Endothelial cell of hepatic sinusoid (primary cell): ENCODE measurements at regions not wholly inside any gene's neighbourhood (a gene's known extent, or its start where the extent isn't known, plus 50 kb on each side); places are given as distances from the start of the nearest gene placed in this dataset.

Source experiments
- in situ Hi-C: cut with HindIII; loops from 2 replicates; pipeline ENCODE4 v1.10.0; 2017; ENCODE audit warnings: low sequenced_read_pairs

DNA sequence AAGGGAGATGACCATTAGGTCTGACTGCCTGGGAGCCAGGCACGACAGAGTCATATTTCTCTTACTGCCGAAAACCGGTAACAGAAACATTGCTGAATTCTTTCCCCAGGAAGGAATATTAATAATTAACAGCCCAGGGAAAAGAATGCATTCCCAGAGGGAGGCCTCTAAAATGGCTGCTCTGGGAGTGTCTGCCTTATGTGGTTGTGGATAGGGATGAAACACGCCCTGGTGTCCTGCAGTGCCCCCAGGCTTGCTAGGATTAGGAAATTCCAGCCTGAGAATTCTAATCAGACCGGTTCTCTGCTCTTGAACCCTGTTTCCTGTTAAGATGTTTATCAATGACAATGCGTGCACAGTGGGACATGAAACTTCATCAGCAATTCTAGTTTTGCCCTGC is 226.7 kb downstream of the GPAM start:
- in situ Hi-C loops, result no loop called here

GRCh38 chr10:111962951-111963350 is 220.6 kb downstream of the GPAM start:
- in situ Hi-C loops, result no loop called here

DNA sequence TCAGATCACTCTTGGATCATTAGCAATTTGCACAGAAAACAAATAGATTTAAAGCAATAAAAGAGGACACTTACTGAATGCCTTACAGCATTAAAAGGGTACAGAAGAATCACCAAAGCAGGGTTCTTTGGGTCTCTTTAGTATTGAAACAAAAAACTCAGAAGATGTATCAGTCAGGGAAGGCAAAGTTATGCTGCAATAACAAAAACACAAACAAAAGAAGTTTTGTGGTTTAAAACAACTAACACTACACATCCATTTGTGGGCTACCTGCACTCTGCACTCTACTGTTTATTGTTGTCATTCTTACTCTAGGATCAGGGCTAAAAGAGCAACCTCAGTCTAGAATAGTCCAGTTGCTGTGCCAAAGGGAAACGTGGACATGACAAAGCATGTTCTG is 216.4 kb downstream of the GPAM start:
- in situ Hi-C loops, result no loop called here

DNA sequence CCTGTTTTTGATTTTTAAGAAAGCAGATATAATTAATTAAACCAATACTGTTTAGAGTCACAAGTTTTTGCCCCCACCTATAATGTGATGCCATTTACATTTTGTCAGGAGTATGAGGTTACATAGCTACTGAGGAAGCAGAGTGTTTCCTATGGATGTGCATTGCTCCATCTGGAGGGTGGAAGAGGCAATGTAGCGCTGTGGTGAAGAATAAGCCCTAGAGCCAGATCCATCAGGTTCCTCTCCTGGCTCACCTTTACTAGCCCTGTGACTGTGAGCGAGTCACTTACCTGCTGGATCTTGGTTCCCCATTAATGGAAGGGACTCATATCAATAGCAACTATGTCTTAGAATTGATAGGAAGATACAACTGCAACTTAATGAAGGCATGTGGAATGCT is 216.0 kb downstream of the GPAM start:
- in situ Hi-C loops, result no loop called here

DNA sequence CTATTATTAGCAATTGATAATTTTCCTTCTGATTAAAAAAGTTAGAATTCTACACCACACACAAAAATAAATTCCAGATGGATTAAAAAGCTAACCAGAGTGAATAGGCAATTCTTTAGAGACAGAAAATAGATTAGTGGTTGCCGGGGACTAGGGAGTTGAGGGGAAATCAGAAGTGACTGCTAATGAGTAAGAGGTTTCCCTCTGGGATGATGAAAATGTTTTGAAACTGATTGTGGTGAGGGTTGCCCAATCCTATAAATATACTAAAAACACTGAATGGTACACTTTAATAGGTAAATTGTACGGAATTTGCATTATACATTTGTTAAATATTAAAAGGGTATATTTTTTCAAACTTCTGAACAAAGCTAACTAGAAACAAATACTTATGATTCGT is 214.9 kb downstream of the GPAM start:
- in situ Hi-C loops, result no loop called here

- in situ Hi-C loops, result no loop called here
Measured at GRCh38 chr10:111970111-111970510, 213.5 kb downstream of the GPAM start.

DNA sequence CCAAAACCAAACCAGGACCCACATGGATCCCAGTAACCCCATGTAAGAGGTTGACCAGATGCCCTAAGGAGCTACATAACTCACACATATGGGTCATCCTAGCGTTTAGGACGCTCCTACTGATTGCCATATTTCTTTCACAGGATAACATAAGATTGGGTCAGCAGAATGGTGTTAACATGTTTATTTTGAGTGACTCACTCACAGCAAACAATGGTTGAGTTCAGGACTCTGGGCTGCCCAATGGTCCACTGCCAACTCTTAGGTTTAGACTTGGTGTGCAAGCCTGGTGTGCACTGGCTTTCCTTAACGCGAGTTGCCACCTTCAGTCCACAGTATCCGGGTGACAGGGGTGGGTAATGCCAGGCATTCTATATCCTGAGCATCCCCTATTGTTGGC is 211.5 kb downstream of the GPAM start:
- in situ Hi-C loops, result no loop called here

GRCh38 chr10:111973306-111973705 is 210.3 kb downstream of the GPAM start:
- in situ Hi-C loops, result no loop called here

- in situ Hi-C loops, result no loop called here
Measured at GRCh38 chr10:111973826-111974225, 209.7 kb downstream of the GPAM start.

DNA sequence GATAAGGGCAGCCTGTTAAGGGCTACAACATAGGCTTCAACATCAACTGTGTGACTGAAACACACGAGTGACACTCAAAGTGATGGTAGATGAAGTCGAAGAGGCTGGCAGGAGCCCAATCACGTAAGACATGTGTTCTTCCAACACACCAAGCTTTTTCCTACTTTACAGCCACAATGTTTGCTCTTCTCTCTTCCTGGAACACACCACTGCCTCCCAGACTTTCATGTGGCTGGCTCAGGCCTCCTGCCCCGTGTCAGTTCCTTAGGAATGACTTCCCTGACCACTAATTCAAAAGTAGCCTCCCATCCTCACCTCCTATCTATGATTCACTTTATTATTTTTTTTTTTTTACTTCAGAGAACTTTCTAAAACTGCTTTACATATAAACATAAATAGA is 209.2 kb downstream of the GPAM start:
- in situ Hi-C loops, result no loop called here

- in situ Hi-C loops, result no loop called here
Measured at GRCh38 chr10:111976557-111976956, 207.0 kb downstream of the GPAM start.

GRCh38 chr10:111984057-111984456 is 199.5 kb downstream of the GPAM start:
- in situ Hi-C loops, result no loop called here

DNA sequence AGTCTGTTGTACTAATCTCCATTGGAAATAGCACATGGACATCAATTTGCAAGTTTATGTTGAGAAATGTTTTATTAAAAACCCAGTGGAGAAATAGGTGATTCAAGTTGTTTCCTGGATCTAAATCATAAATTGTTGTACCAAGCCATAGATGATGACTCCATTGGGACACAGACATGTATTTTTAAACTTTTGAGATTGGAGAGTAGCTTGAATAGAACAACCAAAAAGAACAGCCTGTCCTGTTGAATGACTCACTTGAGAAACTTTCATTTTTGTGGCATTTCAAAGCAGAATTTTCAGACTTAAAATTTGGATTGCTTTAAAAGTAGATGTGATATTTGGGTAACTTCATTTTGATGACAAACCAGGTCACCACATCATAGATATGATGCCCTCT is 197.5 kb downstream of the GPAM start:
- in situ Hi-C loops, result no loop called here

DNA sequence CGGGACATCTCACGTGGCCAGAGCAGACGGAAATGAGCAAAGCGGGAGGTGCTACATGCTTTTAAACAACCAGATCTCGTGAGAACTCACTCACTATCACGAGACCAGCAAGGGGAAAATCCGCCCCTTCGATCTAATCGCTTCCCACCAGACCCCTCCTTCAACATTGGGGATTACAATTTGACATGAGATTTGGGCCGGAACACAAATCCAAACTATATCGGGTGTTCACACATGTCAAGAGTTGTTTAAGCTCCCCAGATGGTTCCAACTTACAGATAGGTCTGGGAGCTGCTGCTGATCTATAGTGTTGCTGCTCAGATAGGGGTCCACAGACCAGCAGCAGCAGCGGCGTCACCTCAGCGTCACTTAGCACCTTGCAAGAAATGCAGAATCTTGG is 194.9 kb downstream of the GPAM start:
- in situ Hi-C loops, result no loop called here

DNA sequence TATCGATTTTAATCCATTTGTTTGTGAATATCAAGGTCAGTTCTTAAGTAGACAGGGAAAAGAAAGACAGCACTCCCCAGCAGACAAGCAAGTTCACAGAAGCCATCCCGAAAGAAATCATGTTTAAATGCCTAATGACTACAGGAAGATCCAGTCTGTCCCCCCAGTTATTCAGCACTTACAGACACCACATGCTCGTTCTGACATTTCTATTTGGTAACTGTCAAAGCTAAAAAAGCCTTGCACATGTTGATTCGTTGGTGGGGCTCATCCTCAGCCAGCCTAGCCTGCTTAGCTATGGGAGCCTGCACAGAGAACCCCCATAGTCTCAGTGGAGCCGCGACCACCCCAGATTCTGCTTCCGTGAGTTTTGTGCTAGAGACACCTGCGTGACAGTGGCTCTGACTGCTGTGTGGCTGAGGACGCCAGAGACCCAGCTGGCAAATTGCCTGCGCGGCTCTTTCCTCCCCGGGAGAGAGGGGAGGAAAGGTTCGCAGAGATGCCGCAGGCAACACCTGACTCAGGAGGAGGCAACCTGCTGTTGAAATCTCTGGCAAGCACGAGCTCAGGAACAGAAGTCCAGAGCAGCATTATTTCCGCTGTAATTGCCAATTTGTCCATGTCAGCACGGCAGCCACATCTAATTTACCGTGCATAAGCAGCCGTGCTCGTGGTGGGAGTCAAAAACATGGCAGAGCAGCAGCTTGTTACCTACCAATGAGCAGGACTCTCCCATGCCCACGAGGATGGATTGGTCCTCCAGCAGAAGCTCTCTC is 194.2 kb downstream of the GPAM start:
- in situ Hi-C loops, result no loop called here

DNA sequence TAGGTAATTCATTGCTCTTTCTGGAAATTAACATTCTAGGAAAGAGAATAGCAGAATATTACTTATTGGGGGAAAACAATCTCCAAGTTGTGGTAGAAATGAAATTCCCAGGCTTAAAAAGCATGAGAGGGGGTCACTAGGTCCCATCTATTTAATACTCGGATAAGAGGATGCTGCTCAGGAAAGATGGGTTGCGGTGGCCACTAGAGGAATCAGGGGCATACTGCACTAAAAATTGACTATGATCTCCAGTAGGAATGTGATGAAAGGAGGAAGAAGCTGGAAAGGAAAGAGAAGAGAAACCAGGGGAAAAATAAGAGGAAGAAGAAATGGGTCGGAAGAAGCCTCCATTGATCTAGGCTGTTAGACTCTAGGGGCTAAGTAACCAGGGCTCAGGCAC is 192.8 kb downstream of the GPAM start:
- in situ Hi-C loops, result no loop called here

- in situ Hi-C loops, result no loop called here
Measured at GRCh38 chr10:111993321-111993720, 190.2 kb downstream of the GPAM start.

DNA sequence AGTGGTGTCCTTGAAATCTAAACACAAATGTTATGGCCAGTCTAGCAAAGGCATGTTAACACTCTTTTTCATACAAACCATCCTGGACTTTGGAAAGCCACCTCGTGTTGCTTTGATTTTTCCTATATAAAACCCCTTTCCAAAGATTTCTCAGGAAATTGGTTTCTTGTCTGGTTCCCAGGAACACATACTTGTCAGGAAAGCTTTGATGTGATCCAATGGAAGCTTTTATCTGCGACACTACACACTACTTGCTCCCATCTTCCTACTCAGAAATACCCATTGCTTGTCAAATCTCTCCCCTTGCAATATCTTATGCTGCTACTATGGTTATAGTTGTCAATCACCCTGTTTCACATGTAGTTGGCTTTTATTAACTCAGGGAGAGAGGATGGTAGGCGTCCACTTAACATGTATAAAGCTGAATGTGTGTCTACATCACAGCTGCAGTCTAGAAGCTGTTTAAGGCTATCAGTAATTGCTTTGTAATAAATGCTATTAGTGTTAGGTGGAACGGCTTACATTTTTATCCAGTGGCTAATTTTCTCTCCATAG is 189.6 kb downstream of the GPAM start:
- in situ Hi-C loops, result no loop called here

DNA sequence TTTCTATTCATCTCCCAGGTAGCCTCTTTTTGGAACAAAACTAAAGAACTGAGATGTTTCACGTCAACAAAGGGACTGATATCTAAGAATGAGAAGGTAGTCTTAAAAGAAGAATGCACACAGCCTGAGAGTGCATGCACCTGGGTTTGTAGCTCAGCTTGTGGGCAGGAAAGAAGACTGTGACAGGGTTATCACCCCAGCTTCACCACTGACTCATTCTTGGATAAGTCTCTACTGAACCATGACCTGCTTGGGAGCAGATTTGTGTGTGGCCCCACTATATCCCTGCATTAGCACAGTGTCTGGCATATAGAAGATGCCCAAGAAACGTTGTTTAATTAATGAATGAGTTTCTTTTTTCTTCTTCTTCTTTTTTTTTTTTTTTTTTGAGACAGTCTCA is 187.5 kb downstream of the GPAM start:
- in situ Hi-C loops, result no loop called here

DNA sequence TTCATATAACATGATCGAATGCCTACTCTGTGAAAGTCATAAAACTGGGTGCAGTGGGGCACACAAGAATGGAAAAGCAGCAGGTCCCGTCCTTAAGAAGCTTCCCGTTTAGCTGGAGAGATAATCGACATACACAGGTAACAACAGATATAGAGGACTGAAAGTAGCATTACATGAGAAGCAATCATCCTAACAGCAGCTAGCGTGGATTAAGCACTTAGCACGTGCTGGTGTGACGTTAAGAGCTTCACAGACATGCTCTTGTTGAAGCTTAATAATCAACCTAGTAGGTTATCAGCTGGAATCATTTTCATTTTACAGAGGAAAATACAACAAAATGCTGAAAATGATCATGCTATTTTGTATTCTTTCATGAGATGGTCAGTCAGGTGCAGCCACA is 184.8 kb downstream of the GPAM start:
- in situ Hi-C loops, result no loop called here

- in situ Hi-C loops, result no loop called here
Measured at GRCh38 chr10:111999205-111999914, 184.2 kb downstream of the GPAM start.

GRCh38 chr10:111999915-112000302 is 183.7 kb downstream of the GPAM start:
- in situ Hi-C loops, result no loop called here
